BE2C (cell line): ENCODE measurements at regions not wholly inside any gene's neighbourhood (a gene's known extent, or its start where the extent isn't known, plus 50 kb on each side); places are given as distances from the start of the nearest gene placed in this dataset.

Experiments
- DNase-seq: peaks from one replicate; pipeline ENCODE4 v3.0.0-alpha.2; 2020
- H3K27me3 ChIP-seq: fragments of 250-450 bp; sonication (Bioruptor Pico); 2 replicates; pipeline ENCODE4 v1.5.1; 2020; ENCODE audit warnings: mild to moderate bottlenecking
- H3K36me3 ChIP-seq: fragments of 250-450 bp; sonication (Bioruptor Pico); 2 replicates; pipeline ENCODE4 v1.5.1; 2020; ENCODE audit warnings: mild to moderate bottlenecking
- H3K4me1 ChIP-seq: fragments of 250-450 bp; sonication (Bioruptor Pico); 2 replicates; pipeline ENCODE4 v1.5.1; 2020
- H3K4me3 ChIP-seq: 2 replicates; pipeline ENCODE4 v1.5.1; 2011; ENCODE audit warnings: low read depth, low read length
- H3K9me3 ChIP-seq: fragments of 250-450 bp; sonication (Bioruptor Pico); 2 replicates; pipeline ENCODE4 v1.5.1; 2020
- TF ChIP-seq, protein P1 (sequence below): IDR thresholded peaks from 2 replicates; pipeline ENCODE4 v1.5.1; 2012; ENCODE audit warnings: mild to moderate bottlenecking, low read depth, low read length

DNA sequence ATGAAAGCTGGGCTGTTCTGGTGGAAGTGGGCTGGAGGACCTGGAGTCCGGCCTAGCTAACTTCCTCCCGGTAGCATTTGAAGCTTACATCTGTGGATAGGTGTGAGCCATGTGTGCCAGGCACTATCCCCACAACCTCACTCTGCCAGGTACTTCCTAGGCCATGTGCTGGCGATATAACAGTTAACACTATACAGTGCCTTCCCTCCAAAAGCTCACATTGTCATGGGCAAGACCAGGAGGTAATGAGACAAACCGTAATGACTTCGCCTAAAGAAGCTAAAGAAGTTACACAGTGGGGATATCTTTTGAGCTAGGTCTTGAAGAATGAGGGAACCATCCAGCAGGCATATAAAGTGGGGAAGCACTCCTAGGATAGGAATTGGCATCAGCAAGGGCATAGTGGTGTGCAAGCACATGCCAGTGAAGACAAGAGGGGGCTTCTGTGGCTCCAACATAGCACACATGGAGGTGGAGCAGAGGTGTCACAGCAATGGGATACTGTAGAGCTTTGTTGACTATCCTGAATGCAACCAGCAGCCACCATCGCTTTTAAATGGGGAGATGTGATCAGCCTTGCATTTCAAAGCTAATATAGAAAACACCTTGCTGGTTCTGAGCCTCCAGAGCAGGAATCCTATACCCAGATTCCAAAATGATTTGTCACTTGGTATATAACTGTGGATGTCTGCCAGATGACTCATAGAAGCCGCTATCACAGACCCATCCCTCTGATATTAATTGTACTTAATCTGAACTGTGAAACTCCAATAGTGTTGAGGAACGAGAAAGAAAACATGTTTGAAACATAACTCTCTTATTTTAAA is 466.3 kb downstream of the LMO4 start:
- Histone ChIP-seq H3K27me3 (no peaks in the 10 kb centered on the region), H3K36me3 (no peaks in the 10 kb centered on the region), H3K9me3 (no peaks in the 10 kb centered on the region), H3K4me3 (no peak overlapping the region), H3K4me1 (no peaks in the 10 kb centered on the region)
- DNase-seq, result no peak
- TF ChIP-seq, protein P1, sequence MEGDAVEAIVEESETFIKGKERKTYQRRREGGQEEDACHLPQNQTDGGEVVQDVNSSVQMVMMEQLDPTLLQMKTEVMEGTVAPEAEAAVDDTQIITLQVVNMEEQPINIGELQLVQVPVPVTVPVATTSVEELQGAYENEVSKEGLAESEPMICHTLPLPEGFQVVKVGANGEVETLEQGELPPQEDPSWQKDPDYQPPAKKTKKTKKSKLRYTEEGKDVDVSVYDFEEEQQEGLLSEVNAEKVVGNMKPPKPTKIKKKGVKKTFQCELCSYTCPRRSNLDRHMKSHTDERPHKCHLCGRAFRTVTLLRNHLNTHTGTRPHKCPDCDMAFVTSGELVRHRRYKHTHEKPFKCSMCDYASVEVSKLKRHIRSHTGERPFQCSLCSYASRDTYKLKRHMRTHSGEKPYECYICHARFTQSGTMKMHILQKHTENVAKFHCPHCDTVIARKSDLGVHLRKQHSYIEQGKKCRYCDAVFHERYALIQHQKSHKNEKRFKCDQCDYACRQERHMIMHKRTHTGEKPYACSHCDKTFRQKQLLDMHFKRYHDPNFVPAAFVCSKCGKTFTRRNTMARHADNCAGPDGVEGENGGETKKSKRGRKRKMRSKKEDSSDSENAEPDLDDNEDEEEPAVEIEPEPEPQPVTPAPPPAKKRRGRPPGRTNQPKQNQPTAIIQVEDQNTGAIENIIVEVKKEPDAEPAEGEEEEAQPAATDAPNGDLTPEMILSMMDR, result no peak

DNA sequence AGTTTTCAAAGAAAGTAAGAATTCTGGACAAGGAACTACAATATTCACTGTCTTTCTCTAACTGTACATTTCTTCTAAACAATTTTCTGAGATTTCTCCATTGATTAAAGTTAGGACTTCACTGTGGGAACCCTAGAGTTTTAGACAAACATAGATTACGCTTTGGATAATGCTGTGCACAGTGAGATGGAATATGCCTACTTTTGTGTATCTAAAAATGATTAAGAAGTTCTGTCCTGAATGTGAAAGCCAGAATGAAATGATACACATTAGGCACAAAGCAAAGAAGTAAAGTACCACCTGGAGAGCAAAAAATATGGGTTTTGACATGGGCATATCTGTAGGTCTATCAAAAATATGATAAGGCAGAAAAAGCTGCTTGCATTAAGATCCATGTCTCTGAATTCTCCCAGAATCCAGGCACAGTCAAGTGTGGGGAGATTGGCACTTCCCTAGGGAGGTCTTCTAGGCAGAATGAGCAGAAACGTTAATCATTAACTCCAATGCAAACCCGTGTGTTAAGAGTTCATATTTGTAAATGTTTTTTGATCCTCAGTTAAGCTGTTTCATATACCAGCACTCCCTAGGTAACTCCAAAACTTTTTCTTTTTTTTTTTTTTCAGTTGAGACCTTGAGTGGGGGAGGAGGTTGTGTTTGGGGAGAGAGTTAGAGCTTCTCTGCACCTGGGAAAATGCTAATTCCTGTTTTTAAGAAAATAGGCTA is 467.1 kb downstream of the LMO4 start:
- TF ChIP-seq, protein P1, result no peak
- DNase-seq, result no peak
- H3K36me3 ChIP-seq, result no peaks in the 10 kb centered on the region

DNA sequence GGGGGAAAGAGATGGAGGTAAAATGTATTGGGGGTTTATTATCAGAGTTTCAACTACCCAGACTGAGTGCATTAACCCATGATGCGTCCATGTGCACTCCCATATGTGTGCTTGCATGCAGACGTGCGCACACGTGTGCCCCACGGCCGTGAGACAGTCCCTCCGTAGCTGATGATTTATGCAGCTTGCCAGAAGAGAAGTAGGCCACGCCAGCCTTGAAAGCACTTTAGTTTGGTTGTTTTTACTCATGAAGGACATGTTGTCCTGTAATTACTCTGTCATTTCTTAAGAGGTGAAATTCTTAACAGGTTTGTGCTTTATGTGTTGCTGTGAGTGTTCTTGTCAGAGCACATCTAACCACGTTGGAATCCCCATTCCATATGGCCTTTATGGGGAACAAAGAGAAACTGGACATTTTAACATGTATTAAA is 467.8 kb downstream of the LMO4 start:
- DNase-seq, result no peak
- TF ChIP-seq, protein P1, result no peak

More for the DNA sequence above, 467.1 kb downstream of the LMO4 start:
- Histone ChIP-seq H3K4me3 (no peak overlapping the region), H3K27me3 (no peaks in the 10 kb centered on the region), H3K4me1 (no peaks in the 10 kb centered on the region), H3K9me3 (no peaks in the 10 kb centered on the region)

DNA sequence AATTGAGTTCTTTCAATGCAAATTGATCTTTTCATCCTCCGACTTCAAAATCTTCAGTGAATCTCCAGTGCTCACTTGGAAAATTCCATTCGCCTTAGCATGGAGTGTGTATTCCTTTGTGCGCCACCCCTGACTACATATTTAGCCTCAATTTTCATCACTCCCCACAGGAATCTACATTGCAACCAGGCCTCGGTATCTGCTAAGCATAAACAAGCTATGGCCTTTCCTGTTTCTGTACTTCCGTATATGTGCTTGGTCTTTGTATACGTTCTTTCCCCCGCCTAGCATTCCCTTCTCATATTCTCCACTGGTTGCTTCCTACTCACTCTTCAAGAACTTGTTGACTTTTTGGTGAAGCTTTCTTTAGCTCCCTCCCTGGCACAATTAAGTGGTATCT is 470.8 kb downstream of the LMO4 start:
- Histone ChIP-seq H3K4me1 (no peaks in the 10 kb centered on the region), H3K36me3 (no peaks in the 10 kb centered on the region), H3K9me3 (no peaks in the 10 kb centered on the region), H3K27me3 (no peaks in the 10 kb centered on the region), H3K4me3 (no peak overlapping the region)
- DNase-seq, result no peak
- TF ChIP-seq, protein P1, result no peak

More for the DNA sequence above, 467.8 kb downstream of the LMO4 start:
- Histone ChIP-seq H3K36me3 (no peaks in the 10 kb centered on the region), H3K4me3 (no peak overlapping the region), H3K27me3 (no peaks in the 10 kb centered on the region), H3K9me3 (no peaks in the 10 kb centered on the region), H3K4me1 (no peaks in the 10 kb centered on the region)

DNA sequence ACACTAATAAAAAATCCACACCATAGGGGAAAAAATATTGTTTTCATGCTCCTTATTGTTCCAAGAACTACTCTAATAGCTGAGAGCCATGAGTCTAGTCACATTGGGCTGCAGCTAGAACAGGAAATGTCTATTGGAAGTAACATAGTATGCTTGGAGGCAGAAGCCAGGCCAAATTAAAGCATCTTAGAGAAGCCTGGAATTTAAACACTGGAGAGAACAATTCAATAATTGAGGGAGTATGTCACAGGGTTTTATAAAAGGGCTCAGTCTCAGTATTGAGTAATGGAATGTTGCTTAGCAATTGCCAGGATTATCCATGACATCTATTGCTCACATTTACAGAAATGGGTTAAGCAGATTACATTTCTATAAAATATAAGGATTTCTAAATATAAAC is 471.3 kb downstream of the LMO4 start:
- H3K9me3 ChIP-seq, result no peaks in the 10 kb centered on the region
- TF ChIP-seq, protein P1, result no peak
- no peak for DNase-seq
- no peaks in the 10 kb centered on the region for H3K4me1 ChIP-seq
- no peak overlapping the region for H3K4me3 ChIP-seq
- H3K27me3 ChIP-seq, result no peaks in the 10 kb centered on the region
- H3K36me3 ChIP-seq, result no peaks in the 10 kb centered on the region

- TF ChIP-seq, protein P1, result no peak
- Histone ChIP-seq H3K4me3 (no peak overlapping the region), H3K9me3 (no peaks in the 10 kb centered on the region), H3K4me1 (no peaks in the 10 kb centered on the region), H3K36me3 (no peaks in the 10 kb centered on the region), H3K27me3 (no peaks in the 10 kb centered on the region)
- DNase-seq, result no peak
These were observed 474.7 kb downstream of the LMO4 start for GRCh38 chr1:87803375-87803774.
